ENCODE measurements at regions not wholly inside any gene's neighbourhood (a gene's known extent, or its start where the extent isn't known, plus 50 kb on each side); places are given as distances from the start of the nearest gene placed in this dataset.

- Histone ChIP-seq H3K36me3 (ENCODE audit: control insufficient read depth in 1 of 2, insufficient read depth in 2 of 2, low read length in 2 of 2) (no peaks in the 10 kb centered on the region), H2AFZ (ENCODE audit: low read depth, low read length, poor library complexity, severe bottlenecking) (no peak overlapping the region), H4K20me1 (ENCODE audit: insufficient read depth) (no peaks in the 10 kb centered on the region; the same call in 1 of the 2 replicates), H3K9me2 (ENCODE audit: insufficient read depth) (no peaks in the 10 kb centered on the region), H3K4me1 (ENCODE audit: control insufficient read depth in 1 of 2, insufficient read depth in 2 of 2, low read length in 2 of 2) (no peaks in the 10 kb centered on the region), H3K79me2 (ENCODE audit: insufficient read depth, low read length) (no peaks in the 10 kb centered on the region), H3K27ac (ENCODE audit: low read depth, low read length) (no peak overlapping the region), H3K9ac (ENCODE audit: low read length) (no peak overlapping the region), H3K4me3 (replicated peaks in 1 of 2; ENCODE audit: low read depth in 1 of 2, low read length in 2 of 2) (no peak overlapping the region), H3K9me3 (ENCODE audit: control insufficient read depth in 1 of 2, insufficient read depth in 1 of 2, low read depth in 1 of 2, low read length in 2 of 2) (peaks cover 6 to 22% of the 10 kb centered on the region in 2 experiments; a peak in 3 of 4 replicates), H3K4me2 (ENCODE audit: low read length) (no peak overlapping the region), H3K27me3 (ENCODE audit: insufficient read depth, low read length) (no peaks in the 10 kb centered on the region)
- CTCF ChIA-PET = no interaction called here
- intact Hi-C loops (cut with micrococcal nuclease) = no loop called here
- TF ChIP-seq, protein P1, sequence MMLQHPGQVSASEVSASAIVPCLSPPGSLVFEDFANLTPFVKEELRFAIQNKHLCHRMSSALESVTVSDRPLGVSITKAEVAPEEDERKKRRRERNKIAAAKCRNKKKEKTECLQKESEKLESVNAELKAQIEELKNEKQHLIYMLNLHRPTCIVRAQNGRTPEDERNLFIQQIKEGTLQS (IDR thresholded peaks at IDR 0.05) = no peak
- no peak for TF ChIP-seq EZH2phosphoT487 (IDR thresholded peaks at IDR 0.05; ENCODE audit: borderline replicate concordance)
- TF ChIP-seq POLR2A (IDR thresholded peaks at IDR 0.05; ENCODE audit: borderline replicate concordance, extremely low read depth, insufficient read depth, insufficient read length) = no peak
- TF ChIP-seq, protein P2, sequence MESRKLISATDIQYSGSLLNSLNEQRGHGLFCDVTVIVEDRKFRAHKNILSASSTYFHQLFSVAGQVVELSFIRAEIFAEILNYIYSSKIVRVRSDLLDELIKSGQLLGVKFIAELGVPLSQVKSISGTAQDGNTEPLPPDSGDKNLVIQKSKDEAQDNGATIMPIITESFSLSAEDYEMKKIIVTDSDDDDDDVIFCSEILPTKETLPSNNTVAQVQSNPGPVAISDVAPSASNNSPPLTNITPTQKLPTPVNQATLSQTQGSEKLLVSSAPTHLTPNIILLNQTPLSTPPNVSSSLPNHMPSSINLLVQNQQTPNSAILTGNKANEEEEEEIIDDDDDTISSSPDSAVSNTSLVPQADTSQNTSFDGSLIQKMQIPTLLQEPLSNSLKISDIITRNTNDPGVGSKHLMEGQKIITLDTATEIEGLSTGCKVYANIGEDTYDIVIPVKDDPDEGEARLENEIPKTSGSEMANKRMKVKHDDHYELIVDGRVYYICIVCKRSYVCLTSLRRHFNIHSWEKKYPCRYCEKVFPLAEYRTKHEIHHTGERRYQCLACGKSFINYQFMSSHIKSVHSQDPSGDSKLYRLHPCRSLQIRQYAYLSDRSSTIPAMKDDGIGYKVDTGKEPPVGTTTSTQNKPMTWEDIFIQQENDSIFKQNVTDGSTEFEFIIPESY (IDR thresholded peaks at IDR 0.05; ENCODE audit: extremely low read depth, insufficient replicate concordance, low read length) = no peak
- TF ChIP-seq ELF1 (IDR thresholded peaks at IDR 0.05; ENCODE audit: borderline replicate concordance, low read depth) = no peak
- TF ChIP-seq ZFX (IDR thresholded peaks at IDR 0.05) = no peak
- TF ChIP-seq ZNF274 (IDR thresholded peaks at IDR 0.05; ENCODE audit: low read depth, low read length) = no peak
- TF ChIP-seq JUND (IDR thresholded peaks at IDR 0.05) = no peak
- POLR2A ChIA-PET = no interaction called here
- RAD21 ChIA-PET (ENCODE audit: low non-redundant PET in 1 of 2, low total read pairs in 2 of 2, uncharacterized antibody in 2 of 2, unreplicated experiment in 2 of 2) = no interaction called here
- no TSS peak for BruUV-seq (replicated peaks)
- DNase-seq (ENCODE audit: low read depth, low spot score) = no peak
- ATAC-seq = no peak
Measured at GRCh38 chr21:22438428-22439086, 1440.3 kb downstream of the NCAM2 start.

All from HCT116 (cell line).